Left lung (tissue), 4 donors: ENCODE measurements at regions not wholly inside any gene's neighbourhood (a gene's known extent, or its start where the extent isn't known, plus 50 kb on each side); places are given as distances from the start of the nearest gene placed in this dataset.

Experiments
- ATAC-seq: fragments of 200-7000 bp; cut with Tn5 transposase; one replicate; pipeline ENCODE4 v1.9.1; 2020; ENCODE audit warnings: moderate library complexity
- DNase-seq, 4 donors: peaks; one replicate each; pipeline ENCODE4 v3.0.0-alpha.2; 2013 to 2020
- H3K27ac ChIP-seq, 2 donors: fragments of 200-600 bp; sonication (generic) in 1 of 2; one replicate each; pipeline versions ENCODE4 v1.5.0 to v1.8.0; 2020 to 2021
- H3K27me3 ChIP-seq, 2 donors: fragments of 200-600 bp; sonication (generic) in 1 of 2; one replicate each; pipeline versions ENCODE4 v1.5.0 to v1.8.0; 2020 to 2021
- H3K36me3 ChIP-seq, 2 donors: fragments of 200-600 bp; sonication (generic) in 1 of 2; one replicate each; pipeline versions ENCODE4 v1.5.0 to v1.8.0; 2020 to 2021
- H3K4me1 ChIP-seq, 2 donors: fragments of 200-600 bp; one replicate each; pipeline ENCODE4 v1.8.0; 2021
- H3K4me3 ChIP-seq, 2 donors: fragments of 200-600 bp; sonication (generic) in 1 of 2; one replicate each; pipeline versions ENCODE4 v1.5.0 to v1.8.0; 2020 to 2021; ENCODE audit warnings: mild to moderate bottlenecking in 1 of 2
- H3K9me3 ChIP-seq, 2 donors: fragments of 200-600 bp; sonication (generic) in 1 of 2; one replicate each; pipeline versions ENCODE4 v1.5.0 to v1.8.0; 2020 to 2021
- intact Hi-C, 2 donors: fragments of 100-400 bp; cut with DNase I; formaldehyde crosslinking; loops; one replicate each; pipeline versions ENCODE4 v1.11.2 to v1.14.2; 2022
- TF ChIP-seq, protein P1 (sequence below), 2 donors: fragments of 200-600 bp; sonication (generic) in 1 of 2; IDR thresholded peaks; one replicate each; pipeline versions ENCODE4 v1.5.0 to v1.8.0; 2021; ENCODE audit warnings: antibody characterized with exemption in 2 of 2
- donor health status: DM: no; HTN: yes; CAD: no.
- donor health status: DM: no; HTN: no; CAD: no.

GRCh38 chr5:143683459-143683858 lies 128.5 kb upstream of the HMHB1 start:
- Histone ChIP-seq H3K27me3 (no peaks in the 10 kb centered on the region), H3K4me1 (no peaks in the 10 kb centered on the region), H3K9me3 (no peaks in the 10 kb centered on the region), H3K4me3 (no peak overlapping the region), H3K27ac (no peak overlapping the region), H3K36me3 (no peaks in the 10 kb centered on the region)
- TF ChIP-seq, protein P1, sequence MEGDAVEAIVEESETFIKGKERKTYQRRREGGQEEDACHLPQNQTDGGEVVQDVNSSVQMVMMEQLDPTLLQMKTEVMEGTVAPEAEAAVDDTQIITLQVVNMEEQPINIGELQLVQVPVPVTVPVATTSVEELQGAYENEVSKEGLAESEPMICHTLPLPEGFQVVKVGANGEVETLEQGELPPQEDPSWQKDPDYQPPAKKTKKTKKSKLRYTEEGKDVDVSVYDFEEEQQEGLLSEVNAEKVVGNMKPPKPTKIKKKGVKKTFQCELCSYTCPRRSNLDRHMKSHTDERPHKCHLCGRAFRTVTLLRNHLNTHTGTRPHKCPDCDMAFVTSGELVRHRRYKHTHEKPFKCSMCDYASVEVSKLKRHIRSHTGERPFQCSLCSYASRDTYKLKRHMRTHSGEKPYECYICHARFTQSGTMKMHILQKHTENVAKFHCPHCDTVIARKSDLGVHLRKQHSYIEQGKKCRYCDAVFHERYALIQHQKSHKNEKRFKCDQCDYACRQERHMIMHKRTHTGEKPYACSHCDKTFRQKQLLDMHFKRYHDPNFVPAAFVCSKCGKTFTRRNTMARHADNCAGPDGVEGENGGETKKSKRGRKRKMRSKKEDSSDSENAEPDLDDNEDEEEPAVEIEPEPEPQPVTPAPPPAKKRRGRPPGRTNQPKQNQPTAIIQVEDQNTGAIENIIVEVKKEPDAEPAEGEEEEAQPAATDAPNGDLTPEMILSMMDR (IDR thresholded peaks at IDR 0.05), result no peak
- ATAC-seq (no peak), DNase-seq (no peak)
- intact Hi-C loops, result loop anchor here in 1 of 2 donors (10.0 kb wide), 1 partner anchor 279 kb away; the partner anchor contains the start of gene NR3C1

- Histone ChIP-seq H3K9me3 (no peaks in the 10 kb centered on the region), H3K27me3 (no peaks in the 10 kb centered on the region), H3K4me3 (no peak overlapping the region), H3K27ac (no peak overlapping the region), H3K36me3 (no peaks in the 10 kb centered on the region), H3K4me1 (no peaks in the 10 kb centered on the region)
- no peak for ATAC-seq
- peak in 2 of 4 donors; percentile 26 to 49 for DNase-seq
- TF ChIP-seq, protein P1 (IDR thresholded peaks at IDR 0.05), result no peak
- intact Hi-C loops, result loop anchor here in 1 of 2 donors (10.0 kb wide), 1 partner anchor 278 kb away; the partner anchor contains the start of gene NR3C1
Measured at GRCh38 chr5:143682929-143683386, 129.0 kb upstream of the HMHB1 start.

DNA sequence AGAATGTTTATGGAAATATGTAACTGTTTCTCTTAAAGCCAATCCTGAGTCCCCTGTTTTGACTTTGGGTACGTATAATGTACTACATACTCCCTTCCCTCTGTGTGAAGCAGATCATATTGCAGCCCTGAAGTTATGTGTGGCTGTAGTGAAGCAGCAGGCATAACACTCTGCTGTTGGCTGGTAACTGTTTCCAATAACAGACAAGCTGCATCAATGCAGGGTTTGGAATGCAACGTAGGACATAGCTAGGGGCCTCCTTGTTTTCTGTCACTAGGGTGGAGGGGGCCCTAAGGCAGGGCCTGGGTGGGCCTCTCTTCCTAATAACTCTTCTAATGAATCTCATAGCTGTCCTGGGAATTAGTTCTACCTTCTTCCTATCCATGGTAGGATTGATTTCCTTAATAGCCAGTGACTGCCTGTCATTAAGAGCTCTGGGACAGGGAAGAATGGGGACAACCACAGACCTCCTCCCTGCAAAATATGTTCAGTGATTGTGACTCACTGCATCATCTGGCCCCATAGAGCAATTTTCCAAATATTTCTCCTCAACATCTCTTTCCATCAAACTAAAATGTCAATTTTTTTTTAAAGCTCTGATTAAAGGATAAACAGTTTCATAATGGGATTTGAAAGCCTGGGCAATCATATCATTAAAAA lies 129.6 kb upstream of the HMHB1 start:
- no peaks in the 10 kb centered on the region for H3K27me3 ChIP-seq
- no peak overlapping the region for H3K4me3 ChIP-seq
- TF ChIP-seq, protein P1 (IDR thresholded peaks at IDR 0.05), result no peak
- no peaks in the 10 kb centered on the region for H3K4me1 ChIP-seq
- ATAC-seq (no peak), DNase-seq (peak in 2 of 4 donors; percentile 54 to 80)
- intact Hi-C loops, result loop anchor here in 1 of 2 donors (10.0 kb wide), 1 partner anchor 278 kb away; the partner anchor contains the start of gene NR3C1
- H3K9me3 ChIP-seq, result no peaks in the 10 kb centered on the region
- no peak overlapping the region for H3K27ac ChIP-seq
- H3K36me3 ChIP-seq, result no peaks in the 10 kb centered on the region

- intact Hi-C loops, result loop anchor here in 1 of 2 donors (10.0 kb wide), 1 partner anchor 276 kb away; the partner anchor contains the start of gene NR3C1
- no peak for ATAC-seq
- Histone ChIP-seq H3K4me1 (no peaks in the 10 kb centered on the region), H3K4me3 (no peak overlapping the region), H3K27ac (no peak overlapping the region), H3K27me3 (no peaks in the 10 kb centered on the region), H3K36me3 (no peaks in the 10 kb centered on the region), H3K9me3 (no peaks in the 10 kb centered on the region)
- TF ChIP-seq, protein P1 (IDR thresholded peaks at IDR 0.05), result no peak
- no peak for DNase-seq
Measured at GRCh38 chr5:143680672-143681259, 131.2 kb upstream of the HMHB1 start.

DNA sequence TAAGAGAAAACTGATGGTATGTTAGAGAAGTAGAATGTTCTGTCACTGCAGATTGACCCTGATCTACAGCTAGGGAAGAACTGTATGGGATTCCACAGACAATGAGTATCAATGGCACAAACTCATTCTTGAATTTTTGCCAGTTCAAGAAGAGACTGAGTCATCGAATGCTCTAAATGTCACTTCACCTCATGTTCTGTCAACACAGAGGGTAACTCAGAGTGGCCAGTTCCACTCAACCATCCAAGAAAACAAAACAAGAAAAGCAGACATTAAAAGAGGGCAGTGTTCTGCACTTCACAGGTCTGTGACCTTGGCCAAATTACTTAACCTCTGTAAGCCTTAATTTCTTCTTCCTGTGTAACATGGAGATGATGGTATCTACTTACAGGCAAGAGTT lies 132.2 kb upstream of the HMHB1 start:
- DNase-seq, result no peak
- TF ChIP-seq, protein P1 (IDR thresholded peaks at IDR 0.05), result no peak
- ATAC-seq, result peak; percentile 74
- Histone ChIP-seq H3K36me3 (no peaks in the 10 kb centered on the region), H3K27ac (no peak overlapping the region), H3K9me3 (no peaks in the 10 kb centered on the region), H3K4me1 (no peaks in the 10 kb centered on the region), H3K27me3 (no peaks in the 10 kb centered on the region), H3K4me3 (no peak overlapping the region)
- intact Hi-C loops, result loop anchor here in 1 of 2 donors (10.0 kb wide), 1 partner anchor 275 kb away; the partner anchor contains the start of gene NR3C1
